ENCODE measurements at regions not wholly inside any gene's neighbourhood (a gene's known extent, or its start where the extent isn't known, plus 50 kb on each side); places are given as distances from the start of the nearest gene placed in this dataset.
A peak's percentile ranks its signal among the peaks of the same experiment; 100 is the strongest.
"Not testable (repeated sequence)": the region's sequence is repeated elsewhere in the genome, so short reads cannot be mapped to it uniquely, and the experiment has no call there.

GRCh38 chr13:73167028-73167820, 108.4 kb downstream of the KLF5 start:
- no peak for DNase-seq
- no peak overlapping the region for H3K27ac ChIP-seq
- intact Hi-C loops (cut with DNase I) = no loop called here
- no peaks in the 10 kb centered on the region for H3K36me3 ChIP-seq
- TF ChIP-seq, protein P1, sequence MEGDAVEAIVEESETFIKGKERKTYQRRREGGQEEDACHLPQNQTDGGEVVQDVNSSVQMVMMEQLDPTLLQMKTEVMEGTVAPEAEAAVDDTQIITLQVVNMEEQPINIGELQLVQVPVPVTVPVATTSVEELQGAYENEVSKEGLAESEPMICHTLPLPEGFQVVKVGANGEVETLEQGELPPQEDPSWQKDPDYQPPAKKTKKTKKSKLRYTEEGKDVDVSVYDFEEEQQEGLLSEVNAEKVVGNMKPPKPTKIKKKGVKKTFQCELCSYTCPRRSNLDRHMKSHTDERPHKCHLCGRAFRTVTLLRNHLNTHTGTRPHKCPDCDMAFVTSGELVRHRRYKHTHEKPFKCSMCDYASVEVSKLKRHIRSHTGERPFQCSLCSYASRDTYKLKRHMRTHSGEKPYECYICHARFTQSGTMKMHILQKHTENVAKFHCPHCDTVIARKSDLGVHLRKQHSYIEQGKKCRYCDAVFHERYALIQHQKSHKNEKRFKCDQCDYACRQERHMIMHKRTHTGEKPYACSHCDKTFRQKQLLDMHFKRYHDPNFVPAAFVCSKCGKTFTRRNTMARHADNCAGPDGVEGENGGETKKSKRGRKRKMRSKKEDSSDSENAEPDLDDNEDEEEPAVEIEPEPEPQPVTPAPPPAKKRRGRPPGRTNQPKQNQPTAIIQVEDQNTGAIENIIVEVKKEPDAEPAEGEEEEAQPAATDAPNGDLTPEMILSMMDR (IDR thresholded peaks at IDR 0.05) = no peak
- H3K9ac ChIP-seq (ENCODE audit: low read depth in 2 of 2, low read length in 2 of 2) = peak overlapping the region in 1 of 2 donors; percentile 28
- H3K4me3 ChIP-seq = no peak overlapping the region
- H3K9me3 ChIP-seq = no peaks in the 10 kb centered on the region
- peaks cover 17% of the 10 kb centered on the region for H3K4me1 ChIP-seq
- no peaks in the 10 kb centered on the region for H3K27me3 ChIP-seq

DNA sequence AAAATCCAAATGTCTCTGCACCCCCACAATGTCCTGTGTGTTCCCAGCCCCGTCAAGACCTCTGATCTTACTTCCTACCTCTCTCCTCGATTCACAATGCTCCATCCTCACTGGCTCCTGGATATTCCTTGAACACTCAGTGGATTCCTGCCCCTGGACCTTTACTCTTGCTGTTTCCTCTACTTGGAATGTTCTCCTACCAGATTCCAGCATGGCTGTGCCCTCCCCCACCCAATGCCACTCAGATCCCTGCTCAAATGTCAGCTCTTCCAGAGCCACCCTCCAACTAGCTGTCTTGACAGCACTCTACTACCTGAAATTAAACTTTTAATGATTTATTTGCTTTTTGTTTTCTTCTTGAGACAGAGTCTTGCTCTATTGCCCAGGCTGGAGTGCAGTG, 107.4 kb downstream of the KLF5 start:
- Histone ChIP-seq H3K9me3 (no peaks in the 10 kb centered on the region), H3K9ac (ENCODE audit: low read depth in 2 of 2, low read length in 2 of 2) (no peak overlapping the region), H3K36me3 (no peaks in the 10 kb centered on the region), H3K27me3 (no peaks in the 10 kb centered on the region), H3K27ac (no peak overlapping the region), H3K4me3 (no peak overlapping the region), H3K4me1 (peaks cover 11% of the 10 kb centered on the region)
- no peak for DNase-seq
- TF ChIP-seq, protein P1 (IDR thresholded peaks at IDR 0.05) = no peak
- intact Hi-C loops (cut with DNase I) = no loop called here

DNA sequence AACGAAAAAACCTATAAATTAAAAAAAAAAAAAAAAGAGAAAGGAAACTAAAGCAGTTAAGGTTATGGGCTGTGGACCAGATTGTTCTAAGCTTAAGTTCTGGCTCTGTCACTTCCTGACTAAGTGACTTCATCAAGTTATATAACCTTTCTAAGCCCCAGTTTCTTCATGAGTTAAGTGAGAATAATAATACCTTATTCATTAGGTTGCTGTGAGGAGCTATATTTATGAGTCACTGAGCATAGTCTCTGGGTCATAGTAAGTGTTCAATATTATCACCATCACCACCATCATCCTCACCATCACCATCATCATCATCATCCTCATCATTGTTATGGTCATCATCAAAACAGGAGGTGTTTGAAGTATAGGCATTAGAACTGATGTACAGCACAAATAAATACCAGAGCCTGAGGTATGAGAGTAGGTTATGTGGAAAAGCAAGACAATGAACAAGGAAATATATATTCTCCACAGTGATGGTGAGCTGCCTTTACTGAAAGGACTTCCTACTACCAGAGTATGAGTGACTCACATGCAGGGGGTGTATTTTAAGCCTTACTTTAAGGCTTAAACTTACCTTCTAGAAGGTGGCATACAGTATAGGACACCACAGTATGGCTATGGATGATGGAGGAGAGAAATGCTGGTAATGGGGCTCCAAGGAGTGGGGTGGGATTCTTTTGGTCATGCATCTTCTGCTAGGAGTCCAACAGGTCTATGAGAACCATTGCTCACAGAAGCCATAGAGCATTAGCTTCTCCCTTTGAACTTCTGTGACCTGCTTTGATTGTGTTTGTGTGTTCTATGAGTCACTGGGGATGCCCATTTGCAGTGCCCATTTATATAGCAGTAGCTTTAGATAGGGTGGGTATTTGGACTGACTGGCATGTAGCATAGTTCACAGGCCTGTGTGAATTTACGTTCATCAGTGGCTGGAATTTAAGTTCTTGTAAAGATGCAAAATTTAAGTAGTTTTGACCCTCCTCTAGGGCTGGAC, 104.4 kb downstream of the KLF5 start:
- Histone ChIP-seq H3K4me1 (no peaks in the 10 kb centered on the region), H3K36me3 (no peaks in the 10 kb centered on the region), H3K4me3 (no peak overlapping the region), H3K9me3 (no peaks in the 10 kb centered on the region), H3K9ac (ENCODE audit: low read depth in 2 of 2, low read length in 2 of 2) (no peak overlapping the region), H3K27me3 (no peaks in the 10 kb centered on the region), H3K27ac (peak overlapping the region; percentile 3)
- no peak for DNase-seq
- TF ChIP-seq, protein P1 (IDR thresholded peaks at IDR 0.05) = no peak
- intact Hi-C loops (cut with DNase I) = no loop called here

DNA sequence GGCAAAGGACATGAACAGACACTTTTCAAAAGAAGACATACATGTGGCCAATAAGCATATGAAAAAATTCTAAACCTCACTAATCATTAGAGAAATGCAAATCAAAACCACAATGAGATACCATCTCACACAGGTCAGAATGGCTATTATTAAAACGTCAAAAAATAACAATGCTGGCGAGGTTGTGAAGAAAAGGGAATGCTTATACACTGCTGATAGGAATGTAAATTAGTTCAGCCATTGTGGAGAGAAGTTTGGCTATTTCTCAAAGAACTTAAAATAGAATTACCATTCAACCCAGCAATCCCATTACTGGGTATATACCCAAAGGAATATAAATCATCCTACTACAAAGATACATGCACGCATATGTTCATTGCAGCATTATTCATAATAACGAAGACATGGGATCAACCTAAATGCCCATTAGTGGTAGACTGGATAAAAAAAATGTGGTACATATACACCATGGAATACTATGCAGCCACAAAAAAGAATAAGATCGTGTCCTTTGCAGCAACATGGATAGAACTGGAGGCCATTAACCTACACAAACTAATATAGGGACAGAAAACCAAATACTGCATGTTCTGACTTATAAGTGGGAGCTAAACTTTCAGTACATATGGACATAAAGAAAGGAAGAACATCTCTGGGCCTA, 101.7 kb downstream of the KLF5 start:
- H3K4me3 ChIP-seq; H3K36me3 ChIP-seq; H3K9me3 ChIP-seq; H3K9ac ChIP-seq (ENCODE audit: low read depth in 2 of 2, low read length in 2 of 2); H3K4me1 ChIP-seq; DNase-seq; H3K27ac ChIP-seq; H3K27me3 ChIP-seq; intact Hi-C loops (cut with DNase I): not testable (repeated sequence)

- no peaks in the 10 kb centered on the region for H3K9me3 ChIP-seq
- H3K4me1 ChIP-seq = no peaks in the 10 kb centered on the region
- no peak overlapping the region for H3K9ac ChIP-seq (ENCODE audit: low read depth in 2 of 2, low read length in 2 of 2)
- no peaks in the 10 kb centered on the region for H3K27me3 ChIP-seq
- intact Hi-C loops (cut with DNase I) = no loop called here
- no peak overlapping the region for H3K27ac ChIP-seq
- H3K36me3 ChIP-seq = no peaks in the 10 kb centered on the region
- no peak for DNase-seq
- TF ChIP-seq, protein P1 (IDR thresholded peaks at IDR 0.05) = no peak
- H3K4me3 ChIP-seq = no peak overlapping the region
Measured at GRCh38 chr13:73158851-73159250, 100.0 kb downstream of the KLF5 start.

Data from colonic mucosa (tissue), 4 donors.